ENCODE measurements at regions not wholly inside any gene's neighbourhood (a gene's known extent, or its start where the extent isn't known, plus 50 kb on each side); places are given as distances from the start of the nearest gene placed in this dataset.

- Histone ChIP-seq H4K20me1 (ENCODE audit: insufficient read depth, low read length) (no peaks in the 10 kb centered on the region), H3K36me3 (ENCODE audit: control insufficient read depth, insufficient read depth, low read length) (no peaks in the 10 kb centered on the region), H2BK120ac (ENCODE audit: low read depth, low read length) (no peak overlapping the region), H3K56ac (ENCODE audit: extremely low read depth, insufficient read depth, low read length) (no peak overlapping the region), H3K79me1 (ENCODE audit: low read depth in 1 of 2, low read length in 2 of 2) (no peaks in the 10 kb centered on the region), H4K8ac (ENCODE audit: low read depth in 2 of 2, low read length in 2 of 2) (no peak overlapping the region), H4K5ac (ENCODE audit: low read depth, low read length) (no peak overlapping the region), H3K9me1 (ENCODE audit: insufficient read depth, low read length) (no peaks in the 10 kb centered on the region), H3K9me3 (ENCODE audit: control insufficient read depth, insufficient read depth, low read length) (peaks cover 10% of the 10 kb centered on the region), H2BK15ac (ENCODE audit: low read depth, low read length) (no peak overlapping the region), H4K91ac (ENCODE audit: insufficient read depth, low read depth, low read length) (no peak overlapping the region), H3K27me3 (ENCODE audit: control insufficient read depth, insufficient read depth, low read length) (no peaks in the 10 kb centered on the region), H3K4me1 (ENCODE audit: control insufficient read depth, insufficient read depth, low read length) (no peaks in the 10 kb centered on the region), H3K27ac (ENCODE audit: insufficient read depth, low read length) (no peak overlapping the region), H2AFZ (replicated peaks; ENCODE audit: low read length, poor library complexity) (no peak overlapping the region), H3K9ac (ENCODE audit: low read depth, low read length) (no peak overlapping the region), H2AK5ac (ENCODE audit: low read depth, low read length) (no peak overlapping the region), H2AK9ac (replicated peaks; ENCODE audit: low read depth, low read length, poor library complexity) (no peak overlapping the region), H3K4ac (ENCODE audit: low read depth, low read length) (no peak overlapping the region), H3K4me2 (ENCODE audit: low read depth, low read length) (no peak overlapping the region), H3K14ac (replicated peaks; ENCODE audit: low read depth, low read length) (no peak overlapping the region), H3K23ac (ENCODE audit: low read depth, low read length) (no peak overlapping the region), H3K4me3 (ENCODE audit: insufficient read depth, low read depth, low read length) (no peak overlapping the region), H3K18ac (ENCODE audit: low read depth, low read length) (no peak overlapping the region), H2BK5ac (ENCODE audit: low read depth, low read length, poor library complexity, severe bottlenecking) (no peak overlapping the region), H2BK20ac (ENCODE audit: low read depth, low read length) (no peak overlapping the region)
- no peak for ATAC-seq (ENCODE audit: low read depth)
- WGBS, 2 experiments (ENCODE audit: extremely low coverage in 2 of 2, insufficient read length in 1 of 2), result no CpG with 5 or more reads among the region's 2 CpGs
- ChIA-PET POLR2A (ENCODE audit: unreplicated experiment) (no interaction called here), CTCF (no interaction called here)
- in situ Hi-C loops (cut with MboI; ENCODE audit: low sequenced_read_pairs), result no loop called here
- no peak for DNase-seq
- no peak for TF ChIP-seq FOS (IDR thresholded peaks at IDR 0.05; ENCODE audit: low read depth, low read length)
- TF ChIP-seq USF2 (IDR thresholded peaks at IDR 0.05; ENCODE audit: low read depth, low read length), result no peak
- no peak for TF ChIP-seq MAZ (IDR thresholded peaks at IDR 0.05; ENCODE audit: borderline replicate concordance, low read depth, low read length)
- no peak for TF ChIP-seq BHLHE40 (IDR thresholded peaks at IDR 0.05; ENCODE audit: low read depth, low read length)
- no peak for TF ChIP-seq MAFK (IDR thresholded peaks at IDR 0.05; ENCODE audit: low read depth, low read length)
- no peak for TF ChIP-seq NFE2L2 (IDR thresholded peaks at IDR 0.05; ENCODE audit: low read depth, low read length)
- no peak for TF ChIP-seq CTCF (conservative IDR thresholded peaks at IDR 0.05; ENCODE audit: low read depth, low read length)
- TF ChIP-seq CHD1 (IDR thresholded peaks at IDR 0.05; ENCODE audit: low read depth, low read length), result no peak
- no peak for TF ChIP-seq RFX5 (IDR thresholded peaks at IDR 0.05; ENCODE audit: low read depth, low read length)
- TF ChIP-seq MXI1 (IDR thresholded peaks at IDR 0.05; ENCODE audit: borderline replicate concordance, low read depth, low read length), result no peak
- TF ChIP-seq CEBPB (IDR thresholded peaks at IDR 0.05; ENCODE audit: low read depth, low read length), result no peak
- TF ChIP-seq SMC3 (IDR thresholded peaks at IDR 0.05; ENCODE audit: low read depth, low read length), result no peak
- TF ChIP-seq RAD21 (IDR thresholded peaks at IDR 0.05; ENCODE audit: low read length), result no peak
- TF ChIP-seq RCOR1 (IDR thresholded peaks at IDR 0.05; ENCODE audit: insufficient replicate concordance, low read length), result no peak
- TF ChIP-seq POLR2A (IDR thresholded peaks at IDR 0.05; ENCODE audit: low read depth, low read length), result no peak
- TF ChIP-seq ELK1 (IDR thresholded peaks at IDR 0.05; ENCODE audit: borderline replicate concordance, low read depth, low read length), result no peak
- no TSS peak for BruUV-seq (replicated peaks)
- dilution Hi-C loops (cut with HindIII; ENCODE audit: low sequenced_read_pairs, unreplicated experiment), result no loop called here
- intact Hi-C loops (cut with micrococcal nuclease), result no loop called here
Measured at GRCh38 chr15:20367093-20367492, 174.5 kb downstream of the GOLGA6L6 start.
